ENCODE measurements at regions not wholly inside any gene's neighbourhood (a gene's known extent, or its start where the extent isn't known, plus 50 kb on each side); places are given as distances from the start of the nearest gene placed in this dataset.
"Not testable (repeated sequence)": the region's sequence is repeated elsewhere in the genome, so short reads cannot be mapped to it uniquely, and the experiment has no call there.

DNA sequence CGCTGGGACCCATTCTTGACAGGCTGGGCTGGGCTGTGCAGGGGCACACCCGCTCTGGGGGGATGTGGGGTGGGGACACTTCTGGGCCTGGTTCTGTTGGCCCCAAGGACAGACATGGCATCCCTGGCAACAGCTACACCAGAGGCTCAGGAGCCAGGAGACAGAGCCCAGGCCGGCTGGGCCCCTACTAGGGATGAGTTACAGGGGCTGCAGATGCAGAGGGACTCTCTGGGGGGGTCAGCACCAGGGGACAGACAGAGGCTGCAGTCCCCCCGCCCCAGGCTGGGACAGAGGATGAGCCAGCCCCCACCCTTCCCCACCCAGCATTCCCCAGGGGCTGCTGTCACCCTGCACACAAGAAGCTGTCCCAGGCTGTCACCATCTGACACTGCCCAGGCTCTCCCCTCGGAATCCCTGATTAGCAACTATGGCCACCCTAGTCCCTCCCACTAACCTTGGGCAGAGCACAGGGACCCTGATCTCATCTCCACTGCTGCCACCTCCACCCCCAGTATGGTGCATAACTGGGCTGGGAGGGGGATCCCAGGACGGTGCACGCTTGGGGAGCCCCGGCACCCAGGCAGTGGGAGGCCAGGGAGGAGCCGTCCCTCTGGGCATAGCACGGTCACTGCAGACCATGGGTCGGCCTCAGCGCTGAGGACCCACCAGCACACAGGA, 67.5 kb upstream of the TUBA3E start:
- not testable (repeated sequence) for DNase-seq (ENCODE audit: low spot score in 2 of 2, unreplicated experiment in 2 of 2); H3K27ac Mint-ChIP-seq

DNA sequence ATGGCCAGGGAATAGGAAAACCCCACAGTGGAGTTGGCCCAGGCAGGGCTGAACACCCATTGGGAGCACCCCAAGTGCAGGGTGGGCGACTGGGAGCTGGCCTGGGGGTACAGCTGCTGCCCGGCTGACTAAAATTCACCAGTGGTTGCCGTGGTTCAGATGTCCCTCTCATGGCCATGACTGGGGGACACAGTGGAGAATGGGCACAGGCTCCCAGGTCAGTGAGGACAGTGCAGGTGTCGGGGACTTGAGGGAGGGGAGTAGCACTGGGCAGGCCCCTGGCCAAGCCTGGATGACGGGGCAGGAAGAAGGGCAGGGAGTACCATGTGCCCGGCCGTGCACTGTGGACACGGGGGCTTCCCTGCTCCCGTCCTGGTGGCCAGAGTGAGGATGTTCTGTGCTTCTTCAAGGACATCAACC, 66.7 kb upstream of the TUBA3E start:
- not testable (repeated sequence) for H3K4me3 Mint-ChIP-seq; H3K36me3 Mint-ChIP-seq; H3K9me3 Mint-ChIP-seq; H3K4me1 Mint-ChIP-seq; H3K27ac Mint-ChIP-seq; DNase-seq (ENCODE audit: low spot score in 2 of 2, unreplicated experiment in 2 of 2)
- H3K27me3 Mint-ChIP-seq (ENCODE audit: low read depth) = peaks cover 25% of the 10 kb centered on the region

More for the DNA sequence above, 67.5 kb upstream of the TUBA3E start:
- not testable (repeated sequence) for H3K36me3 Mint-ChIP-seq, H3K9me3 Mint-ChIP-seq, H3K4me1 Mint-ChIP-seq, H3K4me3 Mint-ChIP-seq
- H3K27me3 Mint-ChIP-seq (ENCODE audit: low read depth) = peaks cover 20% of the 10 kb centered on the region

DNA sequence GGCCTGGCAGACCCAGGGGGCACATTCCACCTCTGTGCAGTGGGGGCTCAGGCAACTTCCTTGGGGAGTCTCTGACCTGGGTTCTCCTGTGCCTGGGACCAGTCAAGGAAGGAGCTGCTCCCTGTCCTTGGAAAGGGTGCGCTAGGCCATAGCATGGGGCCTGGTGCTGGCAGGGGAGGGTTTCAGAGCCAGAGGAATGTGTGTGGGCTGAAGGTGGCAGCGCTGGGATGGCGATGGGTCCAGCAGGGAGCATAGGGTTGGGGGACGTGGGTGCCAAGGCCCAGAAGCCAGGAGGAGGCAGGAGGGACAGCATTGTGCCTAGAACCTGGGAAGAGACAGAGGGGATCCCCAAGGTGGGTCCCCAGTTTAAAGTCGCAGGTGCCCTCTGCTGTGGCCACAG, 66.3 kb upstream of the TUBA3E start:
- Mint-ChIP-seq H3K27ac (no peak overlapping the region), H3K4me3 (no peak overlapping the region), H3K36me3 (no peaks in the 10 kb centered on the region), H3K27me3 (ENCODE audit: low read depth) (peaks cover 29% of the 10 kb centered on the region), H3K4me1 (no peaks in the 10 kb centered on the region), H3K9me3 (no peaks in the 10 kb centered on the region)
- TF ChIP-seq, protein P1, sequence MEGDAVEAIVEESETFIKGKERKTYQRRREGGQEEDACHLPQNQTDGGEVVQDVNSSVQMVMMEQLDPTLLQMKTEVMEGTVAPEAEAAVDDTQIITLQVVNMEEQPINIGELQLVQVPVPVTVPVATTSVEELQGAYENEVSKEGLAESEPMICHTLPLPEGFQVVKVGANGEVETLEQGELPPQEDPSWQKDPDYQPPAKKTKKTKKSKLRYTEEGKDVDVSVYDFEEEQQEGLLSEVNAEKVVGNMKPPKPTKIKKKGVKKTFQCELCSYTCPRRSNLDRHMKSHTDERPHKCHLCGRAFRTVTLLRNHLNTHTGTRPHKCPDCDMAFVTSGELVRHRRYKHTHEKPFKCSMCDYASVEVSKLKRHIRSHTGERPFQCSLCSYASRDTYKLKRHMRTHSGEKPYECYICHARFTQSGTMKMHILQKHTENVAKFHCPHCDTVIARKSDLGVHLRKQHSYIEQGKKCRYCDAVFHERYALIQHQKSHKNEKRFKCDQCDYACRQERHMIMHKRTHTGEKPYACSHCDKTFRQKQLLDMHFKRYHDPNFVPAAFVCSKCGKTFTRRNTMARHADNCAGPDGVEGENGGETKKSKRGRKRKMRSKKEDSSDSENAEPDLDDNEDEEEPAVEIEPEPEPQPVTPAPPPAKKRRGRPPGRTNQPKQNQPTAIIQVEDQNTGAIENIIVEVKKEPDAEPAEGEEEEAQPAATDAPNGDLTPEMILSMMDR (IDR thresholded peaks at IDR 0.05; ENCODE audit: unreplicated experiment) = no peak
- no peak for DNase-seq (ENCODE audit: low spot score in 2 of 2, unreplicated experiment in 2 of 2)

DNA sequence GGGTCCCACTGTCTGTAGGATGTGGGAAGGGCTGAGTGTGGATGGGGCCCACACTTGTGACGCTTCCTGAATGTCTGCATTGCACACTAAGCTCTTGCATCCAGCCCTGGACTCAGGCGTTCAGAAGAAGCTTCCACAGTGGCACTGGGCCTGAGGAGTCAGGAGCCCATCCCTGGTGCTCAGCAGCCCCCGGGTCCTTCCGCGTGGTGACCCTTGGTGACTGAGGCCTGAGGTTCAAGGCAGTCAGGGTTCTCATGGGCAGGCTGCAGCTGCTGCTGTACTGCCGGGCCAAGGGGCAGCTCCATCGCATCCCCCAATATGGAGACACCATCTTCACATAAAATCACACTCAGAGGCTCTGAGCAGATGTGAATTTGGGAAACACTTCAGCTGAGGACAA, 65.8 kb upstream of the TUBA3E start:
- Mint-ChIP-seq H3K27ac (no peak overlapping the region), H3K4me3 (no peak overlapping the region), H3K4me1 (no peaks in the 10 kb centered on the region), H3K27me3 (ENCODE audit: low read depth) (peaks cover 33% of the 10 kb centered on the region), H3K9me3 (no peaks in the 10 kb centered on the region), H3K36me3 (no peaks in the 10 kb centered on the region)
- TF ChIP-seq, protein P1 (IDR thresholded peaks at IDR 0.05; ENCODE audit: unreplicated experiment) = no peak
- DNase-seq (ENCODE audit: low spot score in 2 of 2, unreplicated experiment in 2 of 2) = no peak

DNA sequence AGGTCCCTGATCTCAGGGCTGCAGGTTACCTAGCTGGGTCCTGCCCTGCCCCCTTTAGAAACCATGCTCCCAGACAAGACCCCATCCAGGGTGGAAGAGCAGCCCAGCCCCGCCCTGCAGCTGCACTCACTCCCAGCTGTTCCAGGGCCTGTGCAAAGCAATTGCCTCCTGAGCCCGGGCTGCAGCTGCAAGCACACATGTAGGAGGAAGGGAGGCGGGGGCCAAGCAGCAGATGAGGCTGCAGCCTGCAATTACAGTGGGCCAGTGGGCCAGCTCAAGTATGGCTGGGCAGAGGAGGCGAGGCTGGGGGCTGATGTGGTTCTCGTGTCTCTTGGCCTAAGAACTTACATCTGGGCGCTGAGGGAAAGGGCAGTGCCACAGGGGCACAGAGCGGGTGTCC, 65.4 kb upstream of the TUBA3E start:
- Mint-ChIP-seq H3K9me3 (no peaks in the 10 kb centered on the region), H3K27ac (no peak overlapping the region), H3K36me3 (no peaks in the 10 kb centered on the region)

DNA sequence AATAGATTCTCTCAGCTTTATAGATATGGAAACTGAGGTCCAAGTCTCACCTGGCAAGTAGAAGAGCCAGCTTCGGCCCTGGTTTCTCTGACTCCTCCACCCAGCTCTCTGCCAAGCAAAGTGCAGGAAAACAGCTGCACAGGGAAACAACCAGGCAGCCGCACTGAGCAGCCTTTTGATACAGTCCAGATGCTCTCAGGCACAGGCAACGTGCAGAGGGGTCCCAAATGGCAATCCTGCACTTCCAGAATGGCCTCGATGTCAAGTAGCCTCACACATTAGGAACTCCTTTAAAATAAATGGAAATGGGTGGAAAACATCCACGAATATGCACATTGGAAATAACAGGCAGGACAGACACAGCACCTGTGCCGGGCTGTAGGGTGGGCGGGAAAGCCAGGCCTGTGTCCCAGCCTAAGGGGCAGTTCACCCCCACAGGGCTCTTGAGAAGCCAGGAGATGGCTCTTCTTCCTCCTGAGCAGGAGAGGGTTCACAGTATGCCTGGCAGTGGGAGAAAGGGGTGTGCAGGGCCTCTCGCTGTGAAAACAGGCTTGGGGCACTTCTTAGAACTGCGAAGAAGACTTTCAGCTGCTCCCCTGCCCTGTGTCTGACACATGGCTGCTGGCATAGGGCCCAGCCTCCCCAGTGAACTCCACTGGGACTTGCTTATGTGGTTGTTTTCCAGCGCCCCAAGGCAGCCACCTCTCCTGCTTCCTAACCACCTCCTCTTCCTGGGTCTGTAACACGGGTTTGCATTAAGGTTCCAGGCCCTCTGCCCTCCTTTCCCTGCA, 63.9 kb upstream of the TUBA3E start:
- Mint-ChIP-seq H3K4me3 (no peak overlapping the region), H3K4me1 (peaks cover 5% of the 10 kb centered on the region), H3K27me3 (ENCODE audit: low read depth) (peaks cover 42% of the 10 kb centered on the region), H3K27ac (no peak overlapping the region), H3K9me3 (no peaks in the 10 kb centered on the region), H3K36me3 (no peaks in the 10 kb centered on the region)
- no peak for DNase-seq (ENCODE audit: low spot score in 2 of 2, unreplicated experiment in 2 of 2)
- TF ChIP-seq, protein P1 (IDR thresholded peaks at IDR 0.05; ENCODE audit: unreplicated experiment) = no peak

More for the DNA sequence above, 65.4 kb upstream of the TUBA3E start:
- H3K27me3 Mint-ChIP-seq (ENCODE audit: low read depth) = peaks cover 37% of the 10 kb centered on the region
- no peak for DNase-seq (ENCODE audit: low spot score in 2 of 2, unreplicated experiment in 2 of 2)
- TF ChIP-seq, protein P1 (IDR thresholded peaks at IDR 0.05; ENCODE audit: unreplicated experiment) = no peak
- H3K4me1 Mint-ChIP-seq = peaks cover 3% of the 10 kb centered on the region
- H3K4me3 Mint-ChIP-seq = no peak overlapping the region

Data from mesothelial cell of epicardium (in vitro differentiated cells).